Suppressor macrophage treated with lipopolysaccharide for 1 hour (primary cell): ENCODE measurements at regions not wholly inside any gene's neighbourhood (a gene's known extent, or its start where the extent isn't known, plus 50 kb on each side); places are given as distances from the start of the nearest gene placed in this dataset.

Source experiments
- DNase-seq, 3 donors: peaks; one replicate each; pipeline ENCODE4 v3.0.0-alpha.2; 2020 to 2022

DNA sequence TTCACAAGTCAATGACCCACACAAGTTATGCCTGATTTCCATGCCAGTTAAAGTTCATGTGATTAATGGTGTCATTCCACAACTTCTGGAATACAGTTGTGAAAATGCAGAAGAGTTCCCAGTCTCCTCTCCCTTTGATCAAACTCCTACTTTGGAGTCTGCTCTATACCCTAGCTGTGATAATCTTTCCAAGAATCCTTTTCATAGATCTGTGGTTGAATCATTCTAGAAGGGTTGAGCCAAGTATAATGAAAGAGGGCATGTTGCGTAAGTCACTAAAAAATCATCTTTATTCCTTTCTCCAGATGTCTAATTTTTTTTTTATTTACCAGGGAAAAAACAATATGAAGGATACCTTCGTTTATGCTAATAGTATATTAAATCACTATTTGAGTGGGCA is 89.7 kb upstream of the CARD18 start:
- DNase-seq: no peak

DNA sequence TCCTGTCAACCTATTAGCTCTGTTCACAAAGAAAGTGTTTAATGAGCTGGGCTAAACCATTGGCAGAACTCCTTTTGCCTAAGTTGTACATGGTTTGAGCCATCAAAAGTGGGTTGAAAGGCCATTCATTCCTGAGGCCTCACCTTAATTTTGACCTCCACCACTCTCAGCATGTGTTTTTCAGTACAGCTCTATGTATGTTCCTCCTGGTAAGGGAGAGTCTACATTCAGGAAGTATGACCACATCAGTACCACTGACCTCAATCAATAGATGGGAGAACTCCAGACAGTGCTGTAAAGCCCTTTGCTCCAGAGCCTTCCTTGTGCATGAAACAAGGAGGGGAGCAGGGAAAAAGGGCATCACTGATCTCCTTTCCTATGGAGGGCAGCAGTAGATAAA is 87.8 kb upstream of the CARD18 start:
- peak in 2 of 3 donors; percentile 14 to 21 for DNase-seq

DNA sequence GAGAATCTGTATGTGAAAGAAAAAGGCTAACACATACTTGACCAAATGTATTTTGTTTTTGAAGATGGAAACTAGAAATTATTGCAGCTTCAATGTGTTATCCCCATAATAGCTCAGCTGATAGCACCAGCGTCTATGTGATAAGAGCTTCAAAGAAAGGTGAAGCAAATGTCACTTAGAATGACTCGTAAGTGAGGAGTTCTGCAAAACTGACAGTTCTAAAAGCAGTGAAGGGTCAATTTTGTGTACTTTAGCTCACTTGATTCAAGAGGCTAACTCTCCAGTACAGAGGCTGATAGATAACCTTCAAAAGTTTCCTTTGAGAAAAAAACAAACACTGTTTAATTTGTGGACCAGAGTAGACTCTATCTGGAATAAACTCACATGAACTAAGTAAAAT is 87.2 kb upstream of the CARD18 start:
- DNase-seq: no peak

DNA sequence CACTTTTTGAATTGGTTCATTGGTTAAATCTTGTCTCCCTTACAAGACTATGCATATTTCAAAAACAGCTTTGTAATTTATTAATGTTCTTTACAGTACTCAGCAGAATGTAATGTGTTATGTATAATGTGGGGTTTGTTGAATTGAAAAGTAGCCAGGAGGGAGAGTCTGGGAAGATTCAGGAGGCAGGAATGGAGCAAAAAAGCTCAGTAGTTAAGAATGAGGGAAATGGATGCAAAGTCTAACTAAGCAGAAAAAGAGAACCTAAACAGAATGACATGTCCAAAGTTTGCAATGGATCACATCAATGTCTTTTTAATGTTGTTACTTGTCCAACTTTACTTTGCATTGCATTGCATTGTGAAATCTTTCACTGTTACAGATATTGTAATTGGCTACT is 86.5 kb upstream of the CARD18 start:
- DNase-seq: no peak

DNA sequence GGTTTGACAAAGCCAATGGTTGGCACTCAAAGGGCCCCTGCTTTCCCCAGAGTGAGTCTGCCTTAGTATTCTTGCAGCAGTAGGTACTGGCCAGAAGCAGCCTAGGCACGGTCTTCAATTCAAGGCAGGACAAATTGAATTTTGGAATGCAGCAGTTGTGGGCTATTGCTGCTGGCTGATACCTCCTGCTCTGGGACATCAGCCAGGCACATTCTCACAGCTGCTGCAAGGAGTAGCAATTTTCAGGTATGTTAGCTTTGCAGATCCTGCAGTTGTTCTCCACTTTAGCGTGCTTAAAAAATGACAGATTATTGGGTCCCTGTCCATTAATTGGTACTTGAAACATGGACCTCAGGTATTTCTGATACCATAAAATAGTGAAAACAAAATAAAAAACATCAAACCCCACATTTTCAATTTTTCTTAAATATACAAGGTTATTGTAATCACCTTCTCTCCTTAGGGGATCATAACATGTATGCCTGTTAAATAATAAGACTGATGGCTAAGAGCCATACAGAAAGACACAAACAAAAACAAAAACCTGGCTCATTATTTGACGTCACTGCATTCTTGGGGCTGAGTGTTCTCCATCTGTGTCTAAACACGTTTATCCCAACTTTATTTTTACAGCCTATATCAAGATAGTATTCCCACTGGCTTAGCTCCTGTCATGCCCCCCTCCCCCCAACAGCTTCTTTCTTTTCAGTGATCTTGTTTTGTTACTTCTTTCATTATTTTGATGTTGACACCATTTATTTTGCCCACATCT is 85.1 kb upstream of the CARD18 start:
- DNase-seq: no peak

DNA sequence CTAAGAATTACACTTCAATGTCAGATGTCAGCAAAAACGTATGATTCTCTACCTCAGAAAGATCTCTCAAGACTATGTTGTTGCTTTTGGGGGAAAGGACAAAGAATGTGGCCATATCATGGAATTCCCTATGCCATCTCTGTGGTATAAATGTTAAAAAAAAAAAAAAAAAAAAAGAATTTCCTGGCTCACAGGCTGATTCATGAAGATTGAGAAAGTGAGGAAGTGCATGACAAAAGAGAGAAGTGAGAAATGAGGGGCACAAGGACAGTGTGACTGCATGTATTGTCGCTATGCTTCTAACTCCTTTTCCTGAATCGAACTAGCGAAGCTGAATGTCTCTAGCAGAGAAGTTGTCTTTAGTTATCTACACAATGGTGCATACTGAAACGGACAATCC is 80.6 kb upstream of the CARD18 start:
- DNase-seq: peak; percentile 75 to 96 (median 93)

DNA sequence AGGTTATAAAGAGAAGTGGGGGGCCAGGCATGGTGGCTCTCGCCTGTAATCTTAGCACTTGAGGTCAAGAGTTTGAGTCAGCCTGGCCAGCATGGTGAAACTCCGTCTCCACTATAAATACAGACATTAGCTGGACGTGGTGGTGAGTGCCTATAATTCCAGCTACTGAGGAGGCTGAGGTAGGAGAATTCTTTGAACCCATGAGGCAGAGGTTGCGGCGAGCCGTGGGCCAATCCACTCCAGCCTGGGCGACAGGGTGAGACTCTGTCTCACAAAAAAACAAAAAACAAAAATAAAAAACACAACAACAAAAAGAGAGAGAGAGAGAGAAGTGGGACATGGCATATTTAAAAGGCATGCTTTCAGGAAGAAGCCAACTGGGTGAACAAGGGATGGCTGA is 80.1 kb upstream of the CARD18 start:
- DNase-seq: no peak

DNA sequence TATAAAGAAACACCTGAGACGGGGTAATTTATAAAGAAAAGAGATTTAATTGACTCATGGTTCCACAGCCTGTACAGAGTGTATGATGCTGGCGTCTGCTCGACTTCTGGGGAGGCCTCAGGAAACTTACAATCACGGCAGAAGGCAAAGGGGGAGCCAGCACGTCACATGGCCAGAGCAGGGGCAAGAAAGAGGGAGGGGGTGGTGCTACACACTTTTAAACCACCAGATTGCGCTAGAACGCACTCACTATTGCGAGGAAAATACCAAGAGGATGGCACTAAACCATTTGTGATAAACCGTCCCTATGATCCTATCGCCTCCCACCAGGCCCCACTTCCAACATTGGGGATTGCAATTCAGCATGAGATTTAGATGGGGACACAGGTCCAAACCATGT is 79.7 kb upstream of the CARD18 start:
- DNase-seq: no peak

DNA sequence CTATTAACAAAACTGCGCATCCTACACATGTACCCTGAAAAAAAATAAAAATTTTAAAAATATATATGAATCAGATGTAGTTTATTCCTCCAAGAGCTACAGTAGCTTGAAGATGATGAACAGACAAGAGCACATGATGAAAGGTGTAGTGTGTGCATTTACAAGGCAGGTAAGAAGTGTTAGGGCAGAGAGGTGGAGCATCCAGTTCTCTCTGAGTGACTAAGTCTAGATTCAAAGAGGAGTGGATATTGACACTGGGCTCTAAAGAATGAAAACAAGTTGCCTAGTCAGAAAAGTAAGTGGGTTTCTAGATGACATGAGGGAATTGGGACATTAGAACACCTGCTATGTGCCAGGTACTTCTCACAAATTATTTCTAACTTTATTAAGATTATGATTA is 76.0 kb upstream of the CARD18 start:
- no peak for DNase-seq

DNA sequence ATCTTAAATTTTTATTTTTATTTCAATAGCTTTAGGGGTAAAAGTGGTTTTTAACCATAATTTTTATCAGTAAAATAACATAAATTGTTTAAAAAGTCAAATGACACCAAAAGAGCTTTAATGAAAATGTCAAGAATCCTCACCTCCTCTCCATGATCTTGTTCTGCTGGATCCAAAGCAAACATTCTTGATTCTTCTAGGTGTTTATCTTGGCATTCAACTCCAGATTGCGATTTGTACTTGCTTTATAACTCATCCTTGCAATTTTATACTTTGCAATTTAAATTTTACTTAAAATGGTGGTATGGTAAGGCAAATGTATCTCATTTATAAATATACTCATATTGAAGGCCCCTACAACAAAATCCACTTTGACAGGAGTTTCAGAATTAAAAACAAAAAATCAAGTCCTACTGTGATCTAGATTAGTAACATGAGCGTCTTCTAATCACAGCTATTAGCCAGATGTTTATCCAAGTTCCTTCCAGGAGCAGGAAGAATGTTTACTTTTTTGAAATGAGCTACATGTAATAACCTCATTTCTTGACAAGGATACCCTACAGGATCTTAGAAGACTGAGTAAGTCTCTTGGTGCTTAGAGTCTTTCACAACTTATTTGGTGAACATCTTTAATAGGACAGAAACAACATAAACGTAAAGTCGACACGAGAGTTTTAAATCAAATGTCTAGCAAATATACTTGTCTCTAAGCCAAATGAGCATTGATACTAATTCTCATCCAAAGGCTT is 72.4 kb upstream of the CARD18 start:
- DNase-seq: no peak

DNA sequence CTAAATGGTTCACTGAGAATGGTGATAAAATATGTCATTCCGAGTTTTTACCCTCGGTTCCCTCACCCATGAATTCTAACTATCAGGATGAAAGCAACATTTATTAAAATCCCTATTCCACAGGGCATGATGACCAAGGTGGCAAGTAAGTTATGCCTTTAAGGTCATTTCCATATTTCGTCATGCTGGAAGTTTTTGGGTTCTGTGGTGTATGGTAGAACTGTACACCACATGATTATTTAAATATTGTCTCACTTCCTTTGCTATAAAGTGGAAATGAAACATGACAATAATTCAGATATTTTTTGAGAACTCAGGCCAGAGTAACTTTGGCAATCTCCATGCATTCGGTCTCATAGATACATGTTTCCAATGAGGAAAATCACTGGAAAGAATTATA is 68.5 kb upstream of the CARD18 start:
- peak; percentile 80 to 95 (median 93) for DNase-seq

DNA sequence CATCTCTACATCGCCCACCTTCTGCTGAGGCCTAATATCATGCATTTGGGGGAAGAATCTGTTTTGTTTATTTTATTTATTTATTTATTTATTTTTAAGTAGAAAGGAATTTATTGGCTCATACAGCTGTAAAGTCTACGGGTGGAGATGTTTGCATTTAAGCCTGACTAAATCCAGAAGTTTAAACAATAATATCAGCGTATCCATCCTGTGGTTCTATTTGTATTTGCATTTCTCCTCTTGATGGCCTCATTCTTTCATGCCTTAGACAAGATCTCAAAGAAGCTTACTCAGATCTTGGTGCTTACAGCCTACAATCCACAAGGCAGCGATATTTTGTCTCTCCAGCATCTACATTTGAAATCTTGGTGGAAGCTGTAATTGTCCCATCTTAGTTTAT is 67.1 kb upstream of the CARD18 start:
- DNase-seq: no peak

DNA sequence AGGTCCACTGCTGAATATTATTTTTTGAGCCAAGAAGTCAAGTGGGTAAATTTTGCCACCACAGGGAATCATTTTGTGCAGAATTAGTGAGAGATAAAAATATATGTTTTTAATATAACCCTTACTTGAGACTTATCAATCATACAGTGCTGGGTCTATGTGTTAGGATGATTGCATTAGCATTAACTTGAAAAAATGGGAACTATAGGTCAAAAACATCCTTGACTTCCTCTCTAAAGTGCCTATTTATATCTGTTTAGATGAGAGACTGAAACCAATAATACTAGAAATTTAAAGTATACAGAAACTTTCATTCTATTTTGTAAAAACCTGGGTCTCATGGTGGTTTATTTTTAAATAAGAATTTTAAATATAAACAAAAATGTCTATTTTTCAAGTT is 65.1 kb upstream of the CARD18 start:
- DNase-seq: peak in 2 of 3 donors; percentile 41 to 49

DNA sequence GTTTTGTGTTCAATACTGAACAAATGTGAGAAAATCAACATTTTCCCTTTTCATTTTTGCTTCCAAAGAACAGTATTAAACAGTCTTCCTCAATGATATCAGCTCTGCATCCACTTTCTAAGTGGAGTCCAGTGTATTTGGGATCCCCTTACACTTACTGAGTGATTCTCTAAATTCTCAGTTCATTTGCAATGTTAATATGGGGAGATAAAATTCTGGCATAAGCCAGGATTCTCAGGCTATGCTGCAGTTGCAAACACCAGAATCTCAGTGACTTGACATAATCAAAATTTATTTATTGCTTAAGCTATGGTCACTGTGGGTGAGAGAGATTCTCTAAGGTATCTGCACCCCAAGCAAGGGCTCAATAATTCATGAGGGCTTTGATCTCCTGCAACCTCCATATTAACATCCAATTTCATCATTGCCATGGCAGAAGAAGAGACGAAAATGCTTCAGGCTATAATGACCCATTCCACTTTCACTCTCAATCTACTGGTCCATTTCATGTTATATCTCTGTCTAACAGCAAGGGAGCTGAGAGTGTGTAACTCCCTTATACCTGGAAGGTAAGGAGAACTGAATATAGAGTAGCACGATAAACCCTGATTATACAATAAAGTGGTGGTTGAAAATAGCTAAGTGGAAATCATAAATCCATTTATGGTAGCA is 64.1 kb upstream of the CARD18 start:
- DNase-seq: no peak

DNA sequence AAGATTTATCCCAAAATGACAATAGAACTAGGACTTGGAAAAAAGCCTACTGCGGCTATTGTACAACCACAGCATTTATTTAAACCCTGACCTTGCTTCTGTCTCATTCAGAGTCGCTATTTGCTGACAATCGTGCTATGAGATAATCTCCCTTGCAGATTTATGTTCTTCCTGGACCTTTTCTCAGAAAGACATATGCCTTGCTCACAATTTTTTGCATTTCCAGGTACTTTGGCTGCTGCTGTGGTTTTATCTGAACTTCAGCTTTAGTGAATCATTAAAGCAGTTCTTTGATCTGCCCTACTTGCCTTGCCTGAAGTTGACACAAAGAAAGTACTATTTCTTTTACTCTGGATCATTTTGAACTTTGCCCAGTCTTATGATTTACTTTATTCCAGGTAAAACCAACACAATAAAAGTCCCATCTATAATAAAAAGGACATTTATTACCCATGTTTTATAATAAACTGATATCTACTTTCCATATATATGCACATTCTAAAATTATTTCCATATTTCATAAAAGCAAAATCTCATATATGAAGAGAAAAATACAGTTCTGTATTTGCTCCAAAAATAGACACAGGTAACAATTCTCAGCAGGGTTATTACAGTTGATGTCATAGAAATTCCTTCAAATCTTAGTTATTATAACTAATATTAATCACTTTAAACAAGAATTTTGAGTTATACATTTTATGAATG is 63.4 kb upstream of the CARD18 start:
- DNase-seq: no peak

DNA sequence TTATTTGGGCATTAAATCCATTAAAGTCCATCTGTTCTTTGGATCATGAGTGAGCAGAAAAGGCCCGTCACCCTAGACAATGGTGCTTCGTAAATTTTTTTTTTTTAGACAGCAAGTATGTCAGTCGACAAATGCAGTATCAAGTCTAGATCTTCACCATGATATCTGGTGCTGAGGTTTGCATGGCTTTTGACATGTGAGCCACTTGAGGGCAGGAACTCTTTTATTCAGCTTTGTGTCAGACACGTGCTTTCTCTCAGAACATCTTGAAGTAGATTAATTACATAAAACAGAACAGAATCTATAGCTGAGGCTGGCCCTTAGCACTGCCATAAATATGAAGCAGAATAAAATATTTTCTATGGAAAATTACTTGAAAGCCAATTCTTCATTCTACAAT is 62.9 kb upstream of the CARD18 start:
- no peak for DNase-seq

DNA sequence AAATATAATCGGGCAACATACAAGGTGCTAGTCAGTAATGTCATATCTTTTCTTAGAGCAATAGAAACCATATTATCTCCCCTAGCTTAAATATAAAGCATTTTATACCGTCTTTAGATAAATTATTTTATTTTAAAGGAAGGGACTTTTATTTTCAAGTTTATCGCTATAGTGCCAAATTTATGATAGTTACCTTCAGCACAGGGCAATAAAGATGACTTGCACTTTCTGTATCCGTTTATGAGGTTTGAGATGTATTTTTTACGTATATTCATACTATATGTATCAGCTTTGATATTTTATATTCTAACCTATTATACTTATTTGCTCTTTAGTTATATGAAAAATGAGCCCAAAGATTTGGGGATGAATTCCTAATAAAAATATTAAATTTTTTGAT is 61.6 kb upstream of the CARD18 start:
- DNase-seq: no peak

DNA sequence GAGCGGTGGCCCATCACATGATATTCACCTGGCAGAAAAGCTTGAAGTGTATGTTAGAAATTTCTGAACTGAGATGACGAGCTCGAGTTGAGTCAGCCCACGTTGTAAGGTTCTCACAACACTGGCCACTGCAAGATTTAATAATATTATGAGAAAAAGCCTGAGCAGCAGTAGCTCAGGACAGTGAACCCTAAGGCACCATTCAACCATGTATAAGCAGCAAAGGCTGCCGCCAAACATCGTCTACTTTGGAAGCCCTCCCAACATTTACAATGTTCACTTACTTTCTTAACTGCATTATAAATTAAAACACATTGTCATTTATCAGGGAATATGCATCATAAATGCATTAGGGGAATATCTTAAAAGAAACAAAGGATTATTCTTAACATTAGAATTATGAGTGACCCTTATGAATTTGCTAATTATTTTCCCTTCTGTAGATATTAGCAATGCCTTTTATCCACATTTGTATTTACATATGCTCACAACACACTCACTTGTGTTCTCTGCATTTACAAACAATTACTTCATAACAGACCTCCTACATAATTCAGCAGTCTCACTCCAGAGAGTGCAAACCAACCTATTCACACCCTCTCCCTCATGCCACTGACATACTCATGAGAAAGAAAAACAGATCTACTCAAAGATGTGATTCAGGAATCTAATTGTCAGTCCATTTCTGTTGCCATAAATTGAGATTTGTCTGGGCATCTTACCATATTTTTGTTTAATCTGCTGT is 57.7 kb upstream of the CARD18 start:
- no peak for DNase-seq

DNA sequence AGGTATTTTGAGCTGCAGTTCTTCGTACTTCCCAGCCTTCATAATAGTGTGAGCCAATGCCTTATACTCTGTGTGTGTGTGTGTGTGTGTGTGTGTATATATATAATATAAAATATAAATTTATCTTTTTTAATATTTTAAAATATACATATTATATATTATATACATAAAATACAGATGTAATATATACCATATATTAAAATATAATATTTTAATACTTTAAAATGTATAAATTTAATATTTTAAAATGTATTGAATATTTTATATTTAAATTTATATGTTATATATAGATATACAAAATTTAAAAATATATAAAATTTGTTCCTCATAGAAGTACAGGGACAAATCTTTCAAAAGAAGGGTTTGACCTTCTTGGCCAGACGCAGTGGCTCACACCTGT is 53.7 kb upstream of the CARD18 start:
- DNase-seq: no peak

DNA sequence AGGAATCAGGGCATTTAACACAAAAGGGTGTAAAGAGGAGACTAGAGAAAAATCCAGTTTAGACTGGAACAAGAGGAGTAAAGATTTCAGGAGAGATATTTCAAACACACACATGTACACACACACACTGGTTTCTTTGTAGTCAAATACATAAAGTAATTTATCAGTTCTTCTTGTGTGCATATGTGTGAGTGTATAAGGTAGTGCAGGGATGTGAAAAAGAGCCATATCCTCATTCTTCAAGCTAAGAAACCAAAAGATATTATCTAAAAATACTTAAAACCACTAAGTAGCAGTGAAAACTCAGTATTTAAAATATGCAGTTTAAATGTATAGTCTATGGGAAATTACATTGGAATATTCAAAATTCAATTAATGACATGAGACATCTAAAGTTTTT is 52.5 kb upstream of the CARD18 start:
- no peak for DNase-seq

DNA sequence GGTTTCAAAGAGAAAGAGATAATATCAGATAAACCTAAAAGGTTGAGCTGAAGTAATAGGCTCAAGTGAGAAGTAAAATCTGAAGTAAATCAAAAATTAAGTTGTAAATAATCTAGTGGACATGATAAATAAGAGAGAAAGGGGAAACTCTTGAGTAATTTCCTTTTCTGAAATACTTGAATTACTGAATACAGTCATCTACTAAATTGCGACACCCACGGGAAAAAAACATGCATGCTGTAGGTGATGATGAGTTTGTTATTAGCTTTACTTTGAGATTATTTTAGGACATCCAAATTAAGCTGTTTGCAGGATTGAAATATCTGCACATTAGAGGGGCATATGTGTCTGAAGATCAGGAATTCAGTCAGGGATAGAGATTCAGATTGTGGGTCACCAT is 50.0 kb upstream of the CARD18 start:
- DNase-seq: peak; percentile 82 to 96 (median 94)
